Right renal cortex interstitium (tissue), 3 donors: ENCODE measurements at regions not wholly inside any gene's neighbourhood (a gene's known extent, or its start where the extent isn't known, plus 50 kb on each side); places are given as distances from the start of the nearest gene placed in this dataset.
"Not testable (repeated sequence)": the region's sequence is repeated elsewhere in the genome, so short reads cannot be mapped to it uniquely, and the experiment has no call there.

Source experiments
- DNase-seq, 3 donors: peaks; one replicate each; pipeline ENCODE4 v3.0.0-alpha.2; 2013; ENCODE audit warnings: low read depth in 3 of 3, low spot score in 2 of 3

DNA sequence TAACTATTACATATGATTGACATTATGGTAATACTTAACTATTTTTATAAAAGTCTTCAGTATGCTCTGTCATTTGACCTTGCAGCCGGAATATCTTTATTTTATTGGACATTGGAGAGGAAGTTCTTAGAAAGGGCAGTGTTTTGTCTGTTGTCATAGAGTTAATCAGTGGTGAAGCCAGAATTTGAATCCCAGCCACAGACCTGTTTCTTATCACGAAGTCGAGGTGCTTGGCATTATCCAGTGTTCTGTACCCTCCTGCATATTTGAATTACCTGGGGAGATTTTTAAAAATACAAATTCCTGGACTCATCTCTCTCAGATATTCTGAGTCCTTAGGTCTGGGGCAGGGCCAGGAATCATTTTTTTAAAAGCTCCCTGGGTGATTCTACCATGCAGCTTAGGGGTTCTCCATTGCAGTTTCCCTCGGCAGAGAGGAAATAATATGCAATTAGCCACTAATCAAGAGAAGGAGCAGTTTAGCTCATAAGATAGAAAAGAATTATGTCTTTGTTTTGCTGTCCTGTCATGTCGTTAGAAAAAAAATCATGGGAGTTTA is 195.6 kb upstream of the CFAP20DC start:
- DNase-seq, result peak in 1 of 3 donors; percentile 15

DNA sequence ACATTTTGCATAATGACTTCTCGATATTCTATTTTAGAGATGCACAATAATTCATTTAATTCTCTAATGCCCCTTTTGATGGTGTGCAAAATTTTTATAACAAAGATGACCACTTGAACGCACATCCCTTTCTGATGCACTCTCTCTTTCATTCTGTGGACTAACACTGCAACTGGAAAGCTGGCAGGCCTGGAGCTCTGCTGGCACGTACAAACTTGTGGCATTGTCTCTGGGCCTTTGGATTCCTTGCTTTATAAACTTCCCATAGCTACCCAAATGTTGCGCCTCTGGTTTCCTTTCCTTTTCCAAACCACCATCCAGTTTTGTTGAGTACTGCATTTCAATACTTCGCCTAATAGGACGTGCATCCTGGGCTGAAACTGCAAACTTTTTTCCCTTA is 194.5 kb upstream of the CFAP20DC start:
- no peak for DNase-seq

DNA sequence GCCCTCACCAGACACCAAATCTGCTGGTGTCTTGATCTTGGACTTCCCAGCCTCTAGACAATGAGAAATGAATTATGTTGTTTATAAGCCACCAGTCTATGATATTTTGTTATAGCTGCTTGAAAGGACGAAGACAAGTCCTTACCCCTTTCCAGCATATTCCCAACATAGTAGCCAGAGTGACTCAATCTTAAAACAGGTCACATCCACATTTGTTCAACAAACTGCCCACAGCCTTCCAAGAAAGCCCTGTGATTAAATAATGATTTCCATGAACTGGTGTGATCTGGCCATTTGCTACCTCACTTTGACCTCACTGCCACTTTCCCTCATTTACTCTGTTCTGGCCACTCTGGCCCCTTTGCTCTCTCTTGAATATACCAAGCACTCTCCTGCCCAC is 193.7 kb upstream of the CFAP20DC start:
- no peak for DNase-seq

DNA sequence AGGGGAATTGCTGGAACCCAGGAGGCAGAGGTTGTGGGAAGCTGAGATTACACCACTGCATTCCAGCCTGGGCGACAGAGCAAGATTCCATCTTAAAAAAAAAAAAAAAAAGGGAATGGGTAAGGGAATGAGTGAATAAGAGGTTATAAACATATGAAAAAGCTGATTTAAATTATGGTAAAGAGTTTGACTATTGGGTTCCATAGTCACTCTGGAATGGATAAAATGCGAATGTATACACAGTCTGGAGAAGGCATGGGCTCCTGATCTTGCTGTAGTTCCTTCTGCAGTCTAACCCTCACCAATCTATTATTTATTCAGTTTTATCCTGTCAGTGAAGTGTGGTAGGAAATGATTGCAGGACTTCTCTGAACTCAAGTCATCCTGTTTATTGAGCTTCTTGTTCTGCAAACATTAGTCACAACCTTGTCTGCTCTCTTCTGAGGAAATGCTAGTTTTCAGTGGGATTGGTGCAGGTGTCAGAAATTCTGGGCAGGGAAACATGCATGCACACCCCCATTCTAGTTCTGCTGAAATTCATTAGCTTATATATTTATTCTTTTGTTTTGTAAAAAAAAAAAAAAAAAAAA is 190.9 kb upstream of the CFAP20DC start:
- DNase-seq, result no peak

DNA sequence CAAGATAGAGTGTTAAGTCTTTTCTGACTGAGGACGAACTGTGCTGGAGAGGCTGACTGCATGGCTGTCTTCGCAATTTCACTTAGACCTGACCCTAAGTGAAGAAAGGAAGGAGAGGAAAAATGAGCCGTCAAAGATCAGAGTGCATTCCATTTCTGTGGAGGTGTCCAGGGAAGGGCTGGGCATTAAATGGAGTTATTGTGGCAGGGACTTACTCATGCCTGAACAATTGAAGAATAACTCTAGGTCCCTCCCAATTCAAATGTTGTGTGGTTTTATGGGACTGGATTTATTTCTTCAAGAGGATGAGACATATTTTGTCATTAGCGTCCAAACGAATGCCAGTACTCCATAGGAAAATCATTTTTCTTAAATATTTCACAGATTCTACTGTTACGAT is 187.3 kb upstream of the CFAP20DC start:
- DNase-seq, result no peak

DNA sequence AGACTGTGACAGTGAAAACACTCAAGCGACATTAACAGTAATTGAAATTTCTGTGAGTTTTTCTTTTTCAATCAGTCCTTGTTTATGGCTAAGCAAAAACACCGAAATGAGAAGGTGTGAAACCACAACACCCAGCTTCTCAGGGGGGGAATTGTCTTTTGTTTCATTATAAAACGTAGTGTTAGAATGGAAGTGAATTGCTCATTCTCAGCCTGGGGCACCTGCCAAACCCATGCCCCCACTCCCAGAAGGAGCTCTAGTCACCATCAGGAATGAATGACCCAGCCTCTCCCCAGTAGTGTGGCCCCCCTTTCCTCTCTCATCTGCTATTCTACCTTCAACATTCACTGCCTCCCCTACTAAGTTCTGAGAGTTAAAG is 185.8 kb upstream of the CFAP20DC start:
- no peak for DNase-seq

DNA sequence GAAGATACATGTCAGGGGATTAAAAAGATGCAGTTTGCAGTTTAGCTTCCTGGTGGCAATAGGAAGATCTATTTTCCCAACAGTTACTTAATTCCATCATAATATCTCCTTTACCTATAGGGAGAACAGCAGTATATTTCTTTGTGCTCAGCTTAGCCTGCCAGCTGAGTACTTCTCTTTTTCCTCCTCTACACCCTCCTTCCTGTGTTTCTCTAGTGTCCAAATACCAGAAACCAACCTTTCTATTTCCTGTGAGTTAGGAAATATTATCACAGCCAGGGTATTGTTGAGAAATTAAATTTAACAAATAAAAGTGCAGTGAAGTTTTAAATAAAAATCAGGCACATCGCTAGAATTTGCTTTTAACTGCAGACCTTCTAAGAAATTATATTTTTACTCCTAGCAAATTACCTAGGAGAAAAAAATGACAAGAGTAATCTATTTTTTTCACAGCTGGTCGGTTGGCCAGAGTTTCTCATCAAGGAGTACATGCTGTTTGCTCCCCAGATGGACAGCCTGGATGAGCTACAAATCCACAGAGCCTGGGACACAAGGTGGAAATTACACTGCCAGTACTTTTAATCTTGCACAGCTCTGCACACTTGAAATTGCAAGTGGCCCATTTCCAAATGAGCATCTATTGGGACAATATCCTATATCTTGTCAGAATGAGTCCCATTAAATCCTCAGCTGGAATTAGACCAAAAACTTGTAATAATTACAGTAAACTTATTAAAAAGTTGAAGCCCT is 185.2 kb upstream of the CFAP20DC start:
- no peak for DNase-seq

DNA sequence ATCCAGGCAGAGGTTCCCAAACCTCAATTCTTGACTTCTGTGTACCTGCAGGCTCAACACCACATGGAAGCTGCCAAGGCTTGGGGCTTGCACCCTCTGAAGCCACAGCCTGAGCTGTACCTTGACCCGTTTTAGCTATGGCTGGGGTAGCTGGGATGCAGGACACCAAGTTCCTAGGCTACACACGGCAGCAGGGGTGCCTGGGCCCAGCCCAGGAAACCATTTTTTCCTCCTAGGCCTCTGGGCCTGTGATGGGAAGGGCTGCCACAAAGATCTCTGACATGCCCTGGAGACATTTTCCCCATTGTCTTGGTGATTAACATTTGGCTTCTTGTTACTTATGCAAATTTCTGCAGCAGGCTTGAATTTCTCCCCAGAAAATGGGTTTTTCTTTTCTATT is 180.6 kb upstream of the CFAP20DC start:
- DNase-seq, result not testable (repeated sequence)

DNA sequence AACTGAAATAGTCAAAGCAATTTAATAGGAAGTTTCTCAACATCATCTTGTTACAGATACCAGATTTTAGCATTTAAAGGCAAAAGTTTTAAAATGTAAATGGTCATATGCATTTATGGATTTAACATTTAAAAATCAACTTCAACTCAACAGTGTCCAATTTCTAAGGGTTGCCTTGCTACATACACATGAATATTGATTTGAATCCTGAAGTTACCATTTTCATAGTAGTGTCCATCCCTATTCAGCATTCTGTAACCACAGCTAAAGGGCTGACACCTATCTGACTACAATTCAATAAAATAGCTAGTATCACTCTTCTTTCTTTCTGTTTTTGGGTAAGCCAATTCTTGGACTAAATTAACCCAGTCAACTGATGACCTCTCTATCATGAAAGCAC is 164.0 kb upstream of the CFAP20DC start:
- DNase-seq, result no peak

DNA sequence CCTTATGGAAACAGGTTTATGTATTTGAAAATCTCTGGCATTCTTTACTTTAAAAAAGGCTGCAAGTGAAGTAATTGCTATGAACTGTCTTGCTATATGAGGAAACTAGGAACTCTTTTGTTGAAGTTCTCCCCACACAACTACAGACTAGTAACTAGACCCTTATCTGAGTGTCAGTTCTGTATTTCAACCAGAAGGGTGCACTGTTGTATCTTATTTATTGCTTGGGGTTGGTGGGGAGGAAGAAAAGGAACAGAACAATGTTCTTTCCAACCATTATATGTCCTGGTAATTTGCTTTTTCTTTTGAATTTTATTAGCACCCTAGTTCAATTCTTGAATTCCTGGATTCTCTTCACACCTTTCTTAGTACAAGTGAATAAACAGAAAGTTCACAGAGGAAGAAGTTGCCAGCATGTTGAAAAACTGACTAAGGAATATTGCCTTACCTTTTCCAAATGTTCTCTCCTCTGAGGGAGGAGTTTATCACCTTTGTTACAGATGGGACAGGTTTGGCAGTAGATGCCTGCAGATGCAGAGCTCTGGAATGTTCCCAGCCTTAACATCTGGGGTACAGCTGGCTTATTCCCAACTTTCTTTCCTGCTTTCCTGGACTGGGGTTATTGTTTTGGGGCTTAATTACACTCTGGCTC is 162.4 kb upstream of the CFAP20DC start:
- DNase-seq, result peak; percentile 10 to 58 (median 51)

DNA sequence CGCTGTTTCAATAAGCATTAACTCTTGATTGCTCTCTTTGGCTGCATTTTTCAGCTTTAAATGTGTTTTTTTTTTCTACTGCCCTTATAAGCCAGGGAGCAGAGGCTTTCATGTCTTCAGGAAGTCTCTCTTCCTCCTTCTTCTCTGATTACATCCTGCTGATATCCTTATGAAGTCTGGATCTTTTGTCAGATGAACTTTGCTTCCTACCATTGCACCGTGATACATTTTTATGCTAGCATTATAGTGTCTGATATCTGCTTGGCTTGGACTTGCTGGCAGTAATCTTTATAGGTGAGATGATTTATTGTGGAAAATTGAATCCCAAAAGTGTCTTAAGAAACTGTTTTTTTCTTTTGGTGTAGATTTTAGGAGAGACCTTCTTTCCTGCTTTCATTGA is 160.4 kb upstream of the CFAP20DC start:
- no peak for DNase-seq

DNA sequence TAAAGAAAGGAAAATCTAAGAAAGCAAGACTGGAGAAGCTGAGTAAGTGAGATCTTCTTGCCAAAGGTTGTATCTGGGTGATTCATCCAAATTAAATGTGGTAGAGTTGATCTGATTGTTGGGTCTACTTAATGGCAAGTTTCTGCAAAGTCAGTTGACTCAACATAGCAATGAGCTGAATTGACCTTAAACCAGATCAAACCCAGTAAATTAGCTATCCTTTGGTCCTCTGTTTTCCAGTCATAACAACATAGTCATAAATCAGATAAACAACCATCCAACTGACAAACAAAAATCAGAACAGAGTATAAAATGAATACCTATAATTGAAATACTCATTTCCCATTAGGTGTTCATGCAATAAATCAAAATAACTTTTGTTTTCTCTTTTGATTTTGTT is 142.6 kb upstream of the CFAP20DC start:
- no peak for DNase-seq

DNA sequence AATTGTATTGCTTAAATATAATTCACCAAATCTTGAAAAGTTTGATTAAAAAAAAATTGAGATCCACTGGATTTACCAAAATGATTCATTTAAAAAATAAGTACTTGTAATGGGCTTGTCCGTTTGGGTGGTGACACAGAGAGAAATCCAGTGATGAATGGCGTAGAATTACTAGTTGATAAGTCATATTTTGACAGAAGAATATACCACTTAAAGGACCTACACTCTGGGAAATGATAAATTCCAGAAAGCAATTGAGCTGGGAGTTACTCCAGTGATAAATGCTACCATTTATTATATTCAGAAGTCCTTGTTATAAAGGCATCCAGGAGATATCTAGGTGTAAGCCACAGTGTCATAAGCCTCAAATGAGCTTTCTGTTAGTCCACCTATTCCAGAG is 141.8 kb upstream of the CFAP20DC start:
- no peak for DNase-seq

DNA sequence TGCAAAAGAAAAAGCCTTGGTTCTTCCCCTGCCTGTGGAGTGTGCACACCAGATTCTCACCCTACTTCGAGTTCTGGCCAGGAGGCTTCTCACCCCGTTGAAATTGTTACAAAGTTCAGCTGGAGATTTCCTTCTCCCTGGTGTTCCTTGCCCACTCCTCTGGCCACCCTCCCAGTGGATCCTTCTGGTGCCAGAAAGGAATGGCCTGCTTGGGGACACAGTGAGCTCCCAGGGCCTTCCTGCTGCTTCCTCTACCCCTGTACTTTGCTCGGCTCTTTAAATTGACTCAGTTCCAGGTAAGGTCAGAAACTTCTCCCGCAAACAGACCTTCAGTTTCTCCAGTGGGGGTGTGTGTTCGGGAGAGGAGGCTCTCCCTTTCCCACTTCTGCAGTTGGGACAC is 140.1 kb upstream of the CFAP20DC start:
- DNase-seq, result no peak

DNA sequence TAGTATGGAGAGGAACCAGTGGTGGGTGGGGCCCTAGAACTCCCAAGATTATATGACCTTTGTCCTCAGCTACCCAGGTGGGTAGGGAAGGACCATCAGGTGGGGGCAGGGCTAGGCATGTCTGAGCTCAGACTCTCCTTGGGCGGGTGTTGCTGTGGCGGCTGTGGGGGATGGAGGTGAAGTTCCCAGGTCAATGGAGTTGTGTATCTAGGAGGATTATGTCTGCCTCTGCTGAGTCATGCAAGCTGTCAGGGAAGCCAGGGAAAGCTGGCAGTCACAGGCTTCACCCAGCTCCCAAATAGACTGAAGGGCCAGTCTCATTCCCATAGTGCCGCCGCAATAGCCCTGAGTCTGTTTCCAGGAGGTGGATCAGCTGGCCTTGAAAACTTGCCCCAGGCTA is 139.7 kb upstream of the CFAP20DC start:
- no peak for DNase-seq

DNA sequence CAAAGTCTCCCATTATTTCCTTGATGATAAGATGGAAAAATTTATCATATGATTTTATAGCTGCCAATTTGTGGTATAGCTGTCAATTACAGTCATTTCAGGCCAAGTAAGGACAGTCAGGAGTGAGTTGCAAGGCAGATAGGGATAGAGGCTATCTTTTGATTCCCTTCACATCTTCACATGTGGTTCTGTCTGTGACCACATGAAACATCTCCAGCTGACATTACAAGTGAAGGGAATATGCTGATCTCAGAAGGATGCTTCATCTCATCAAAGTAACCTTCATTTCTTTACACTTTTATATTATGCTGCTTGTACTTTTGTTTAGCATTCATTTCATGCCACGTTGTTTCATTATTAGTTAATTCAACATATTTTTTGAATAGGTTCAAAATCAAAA is 136.9 kb upstream of the CFAP20DC start:
- no peak for DNase-seq

DNA sequence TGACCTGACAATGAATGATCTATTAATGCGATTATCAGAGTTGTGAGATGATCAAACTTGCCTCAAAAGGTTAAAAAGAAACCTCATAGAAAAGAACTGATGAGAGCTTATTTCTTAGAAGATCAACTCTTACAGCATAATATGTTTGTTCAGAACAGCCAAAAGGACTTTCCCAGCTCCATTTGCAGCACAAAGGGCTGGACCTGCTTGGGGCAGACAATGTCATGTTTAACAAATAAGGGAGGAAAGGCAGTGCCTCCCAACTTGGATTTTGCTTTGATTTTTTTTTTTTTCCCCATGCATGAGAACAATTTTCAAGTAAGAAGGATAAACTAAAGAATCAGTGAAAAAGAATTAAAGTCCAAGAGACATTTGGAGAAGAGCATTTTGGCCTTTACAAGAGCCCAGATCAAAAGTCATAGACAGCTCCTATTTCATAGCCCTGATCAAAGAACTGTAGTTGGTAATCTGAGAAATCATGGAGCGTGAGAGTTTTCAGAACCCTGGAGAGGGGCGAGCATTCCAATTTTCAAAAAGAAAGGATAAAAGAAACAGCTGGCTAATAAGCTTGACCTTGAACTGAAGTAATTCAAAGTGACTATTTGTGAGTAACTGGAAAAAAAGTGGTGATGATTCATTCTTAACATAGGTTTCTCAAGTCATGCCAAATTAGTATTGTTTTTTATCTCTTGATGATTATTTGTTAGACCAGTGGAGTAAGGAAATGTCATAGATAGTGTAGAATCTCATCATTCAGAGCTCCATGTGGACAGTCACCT is 136.0 kb upstream of the CFAP20DC start:
- DNase-seq, result peak; percentile 38 to 61 (median 45)

DNA sequence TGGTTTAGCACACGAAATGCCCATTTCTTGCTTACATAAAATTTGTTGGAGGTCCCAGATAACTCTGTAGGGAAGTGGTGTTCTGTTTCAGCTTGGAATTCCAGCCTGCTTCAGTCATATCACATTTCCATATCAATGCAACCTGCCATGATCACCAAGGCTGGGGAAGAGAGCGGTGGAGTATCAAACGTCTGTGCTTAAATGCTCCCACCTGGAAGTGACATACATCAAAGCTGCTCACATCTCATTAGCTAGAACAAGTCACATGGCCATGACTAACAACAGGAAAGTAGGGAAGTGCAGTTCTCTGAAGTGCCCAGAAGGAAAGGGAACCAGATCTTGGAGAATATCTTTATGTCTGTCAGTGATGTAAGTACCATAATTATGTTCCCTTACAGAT is 130.2 kb upstream of the CFAP20DC start:
- no peak for DNase-seq

DNA sequence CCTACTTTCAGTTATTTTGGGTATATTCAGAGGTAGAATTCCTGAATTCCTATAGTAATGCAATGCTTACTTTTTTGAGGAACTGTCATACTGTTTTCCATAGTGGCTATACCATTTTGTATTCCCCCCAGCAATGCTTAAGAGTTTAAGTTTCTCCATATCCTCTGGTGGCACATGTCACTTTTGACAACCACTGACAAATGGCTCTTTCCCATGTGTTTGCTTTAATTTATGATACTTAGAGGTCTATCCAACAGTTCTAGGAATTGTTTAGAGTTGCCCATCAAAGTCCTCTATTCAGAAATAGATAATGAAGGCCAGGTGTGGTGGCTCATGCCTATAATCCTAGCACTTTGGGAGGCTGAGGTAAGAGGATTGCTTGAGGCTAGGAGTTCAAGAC is 128.9 kb upstream of the CFAP20DC start:
- DNase-seq, result no peak

DNA sequence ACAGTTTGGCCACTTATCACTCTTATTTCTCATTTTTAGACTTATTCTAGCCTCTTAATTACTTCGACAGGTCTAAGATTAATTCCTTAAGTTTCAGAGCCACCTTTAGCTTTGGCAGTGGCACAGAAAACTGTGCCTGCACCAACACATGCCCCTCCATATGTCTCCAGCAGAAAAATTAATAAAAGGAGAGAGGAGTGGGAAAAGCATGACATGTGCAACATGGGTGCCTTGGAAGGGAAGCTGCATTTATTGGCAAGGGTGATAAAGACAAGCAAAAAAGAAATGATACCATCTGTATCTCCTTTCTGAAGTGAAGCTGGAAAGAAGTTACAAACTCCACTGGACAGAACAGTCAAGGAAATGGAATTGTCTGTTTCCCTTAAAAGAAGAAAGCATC is 121.7 kb upstream of the CFAP20DC start:
- no peak for DNase-seq

DNA sequence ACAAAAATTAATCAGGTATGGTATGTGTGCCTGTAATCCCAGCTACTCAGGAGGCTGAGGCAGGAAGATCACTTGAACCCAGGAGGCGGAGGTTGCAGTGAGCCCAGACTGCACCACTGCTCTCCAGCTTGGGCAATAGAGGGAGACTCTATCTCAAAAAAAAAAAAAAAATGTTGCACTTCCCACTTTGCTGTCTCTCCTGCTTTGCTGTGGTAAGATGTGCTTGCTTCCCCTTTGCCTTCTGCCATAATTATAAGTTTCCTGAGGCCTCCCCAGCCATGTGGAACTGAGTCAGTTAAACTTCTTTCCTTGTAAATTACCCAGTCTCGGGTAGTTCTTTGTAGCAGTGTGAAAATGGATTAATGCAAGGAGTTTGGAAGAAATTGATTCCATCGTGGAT is 120.3 kb upstream of the CFAP20DC start:
- DNase-seq, result not testable (repeated sequence)
